ENCODE measurements at regions not wholly inside any gene's neighbourhood (a gene's known extent, or its start where the extent isn't known, plus 50 kb on each side); places are given as distances from the start of the nearest gene placed in this dataset.
"Not testable (repeated sequence)": the region's sequence is repeated elsewhere in the genome, so short reads cannot be mapped to it uniquely, and the experiment has no call there.

- no peak for DNase-seq
Measured at GRCh38 chr12:46617167-46617566, 208.6 kb downstream of the SLC38A4 start.

- DNase-seq, result no peak
Measured at GRCh38 chr12:46610754-46611153, 215.0 kb downstream of the SLC38A4 start.

GRCh38 chr12:46609674-46610073 is 216.1 kb downstream of the SLC38A4 start:
- DNase-seq, result no peak

- peak in 3 of 6 experiments; percentile 30 to 55 (median 51) for DNase-seq
Measured at GRCh38 chr12:46609273-46609623, 216.5 kb downstream of the SLC38A4 start.

GRCh38 chr12:46608431-46609272 is 217.1 kb downstream of the SLC38A4 start:
- no peak for DNase-seq

- DNase-seq, result no peak
Measured at GRCh38 chr12:46604684-46605083, 221.1 kb downstream of the SLC38A4 start.

- no peak for DNase-seq
Measured at GRCh38 chr12:46603776-46604456, 221.9 kb downstream of the SLC38A4 start.

- no peak for DNase-seq
Measured at GRCh38 chr12:46602474-46602873, 223.3 kb downstream of the SLC38A4 start.

- DNase-seq, result no peak
Measured at GRCh38 chr12:46590991-46591703, 218.6 kb upstream of the SLC38A2 start.

- peak in 4 of 6 experiments; percentile 50 to 75 (median 65) for DNase-seq
Measured at GRCh38 chr12:46585854-46586621, 213.5 kb upstream of the SLC38A2 start.

GRCh38 chr12:46584098-46584497 is 211.5 kb upstream of the SLC38A2 start:
- not testable (repeated sequence) for DNase-seq

- DNase-seq, result not testable (repeated sequence)
Measured at GRCh38 chr12:46581990-46582389, 209.4 kb upstream of the SLC38A2 start.

GRCh38 chr12:46580445-46580844 is 207.9 kb upstream of the SLC38A2 start:
- no peak for DNase-seq

- no peak for DNase-seq
Measured at GRCh38 chr12:46579474-46579873, 206.9 kb upstream of the SLC38A2 start.

GRCh38 chr12:46578190-46578982 is 205.8 kb upstream of the SLC38A2 start:
- DNase-seq, result no peak

GRCh38 chr12:46577063-46577776 is 204.6 kb upstream of the SLC38A2 start:
- DNase-seq, result no peak

- no peak for DNase-seq
Measured at GRCh38 chr12:46574847-46575246, 202.3 kb upstream of the SLC38A2 start.

GRCh38 chr12:46573347-46573658 is 200.7 kb upstream of the SLC38A2 start:
- DNase-seq, result no peak

GRCh38 chr12:46572644-46573346 is 200.2 kb upstream of the SLC38A2 start:
- no peak for DNase-seq

- no peak for DNase-seq
Measured at GRCh38 chr12:46571608-46572007, 199.0 kb upstream of the SLC38A2 start.
